OCI-M1 (cell line): ENCODE measurements at regions not wholly inside any gene's neighbourhood (a gene's known extent, or its start where the extent isn't known, plus 50 kb on each side); places are given as distances from the start of the nearest gene placed in this dataset.

ENCODE experiments used
- DNase-seq: peaks from one replicate; lab custom pipeline; 2025; lab: John Stamatoyannopoulos, UW

- no peak for DNase-seq
Measured at GRCh38 chr3:39751286-39751685, 58.1 kb upstream of the MYRIP start.

- peak; percentile 38 for DNase-seq
Measured at GRCh38 chr3:39752019-39752637, 57.3 kb upstream of the MYRIP start.

- peak; percentile 26 for DNase-seq
Measured at GRCh38 chr3:39752751-39753150, 56.7 kb upstream of the MYRIP start.

GRCh38 chr3:39753391-39753790 is 56.0 kb upstream of the MYRIP start:
- no peak for DNase-seq

GRCh38 chr3:39754549-39754948 is 54.9 kb upstream of the MYRIP start:
- DNase-seq: no peak

GRCh38 chr3:39755100-39755499 is 54.3 kb upstream of the MYRIP start:
- DNase-seq: no peak

GRCh38 chr3:39757307-39757706 is 52.1 kb upstream of the MYRIP start:
- no peak for DNase-seq
